ENCODE measurements at regions not wholly inside any gene's neighbourhood (a gene's known extent, or its start where the extent isn't known, plus 50 kb on each side); places are given as distances from the start of the nearest gene placed in this dataset.
"Not testable (repeated sequence)": the region's sequence is repeated elsewhere in the genome, so short reads cannot be mapped to it uniquely, and the experiment has no call there.

- no peak for DNase-seq
These were observed 163.5 kb downstream of the CDH19 start for GRCh38 chr18:66440433-66440832.

GRCh38 chr18:66439670-66440069 lies 164.2 kb downstream of the CDH19 start:
- no peak for DNase-seq

- peak; percentile 52 for DNase-seq
These were observed 165.0 kb downstream of the CDH19 start for GRCh38 chr18:66438711-66439536.

- DNase-seq, result no peak
These were observed 171.3 kb downstream of the CDH19 start for GRCh38 chr18:66432636-66433035.

- DNase-seq, result no peak
These were observed 175.1 kb downstream of the CDH19 start for GRCh38 chr18:66428795-66429194.

- no peak for DNase-seq
These were observed 184.5 kb downstream of the CDH19 start for GRCh38 chr18:66419400-66419799.

GRCh38 chr18:66410692-66411091 lies 193.2 kb downstream of the CDH19 start:
- no peak for DNase-seq

- DNase-seq, result no peak
These were observed 208.1 kb downstream of the CDH19 start for GRCh38 chr18:66395671-66396218.

GRCh38 chr18:66393463-66393862 lies 210.4 kb downstream of the CDH19 start:
- DNase-seq, result no peak

GRCh38 chr18:66377291-66377690 lies 226.6 kb downstream of the CDH19 start:
- DNase-seq, result no peak

- DNase-seq, result not testable (repeated sequence)
These were observed 228.5 kb downstream of the CDH19 start for GRCh38 chr18:66375391-66375790.

- DNase-seq, result peak; percentile 83
These were observed 256.9 kb downstream of the CDH19 start for GRCh38 chr18:66346833-66347588.

GRCh38 chr18:66344227-66344626 lies 259.7 kb downstream of the CDH19 start:
- DNase-seq, result no peak

- peak; percentile 8 for DNase-seq
These were observed 261.3 kb downstream of the CDH19 start for GRCh38 chr18:66342577-66342976.

- DNase-seq, result no peak
These were observed 269.4 kb downstream of the CDH19 start for GRCh38 chr18:66334534-66334933.

GRCh38 chr18:66329716-66330115 lies 274.2 kb downstream of the CDH19 start:
- DNase-seq, result no peak

- no peak for DNase-seq
These were observed 275.5 kb downstream of the CDH19 start for GRCh38 chr18:66328296-66328878.

GRCh38 chr18:66325251-66325650 lies 278.6 kb downstream of the CDH19 start:
- no peak for DNase-seq

- no peak for DNase-seq
These were observed 279.3 kb downstream of the CDH19 start for GRCh38 chr18:66324616-66325015.

- no peak for DNase-seq
These were observed 286.4 kb downstream of the CDH19 start for GRCh38 chr18:66317243-66318090.

GRCh38 chr18:66316701-66317100 lies 287.2 kb downstream of the CDH19 start:
- DNase-seq, result no peak

- DNase-seq, result no peak
These were observed 303.7 kb downstream of the CDH19 start for GRCh38 chr18:66300141-66300540.

GRCh38 chr18:66280470-66280869 lies 323.4 kb downstream of the CDH19 start:
- DNase-seq, result no peak

All from DMS 273 treated with DMSO at 0.1 percent for 48 hours (cell line).